T follicular helper cell (primary cell): ENCODE measurements at regions not wholly inside any gene's neighbourhood (a gene's known extent, or its start where the extent isn't known, plus 50 kb on each side); places are given as distances from the start of the nearest gene placed in this dataset.
"Not testable (repeated sequence)": the region's sequence is repeated elsewhere in the genome, so short reads cannot be mapped to it uniquely, and the experiment has no call there.

Experiments
- DNase-seq: peaks from one replicate; pipeline ENCODE4 v3.0.0-alpha.2; 2020; ENCODE audit warnings: low read depth

DNA sequence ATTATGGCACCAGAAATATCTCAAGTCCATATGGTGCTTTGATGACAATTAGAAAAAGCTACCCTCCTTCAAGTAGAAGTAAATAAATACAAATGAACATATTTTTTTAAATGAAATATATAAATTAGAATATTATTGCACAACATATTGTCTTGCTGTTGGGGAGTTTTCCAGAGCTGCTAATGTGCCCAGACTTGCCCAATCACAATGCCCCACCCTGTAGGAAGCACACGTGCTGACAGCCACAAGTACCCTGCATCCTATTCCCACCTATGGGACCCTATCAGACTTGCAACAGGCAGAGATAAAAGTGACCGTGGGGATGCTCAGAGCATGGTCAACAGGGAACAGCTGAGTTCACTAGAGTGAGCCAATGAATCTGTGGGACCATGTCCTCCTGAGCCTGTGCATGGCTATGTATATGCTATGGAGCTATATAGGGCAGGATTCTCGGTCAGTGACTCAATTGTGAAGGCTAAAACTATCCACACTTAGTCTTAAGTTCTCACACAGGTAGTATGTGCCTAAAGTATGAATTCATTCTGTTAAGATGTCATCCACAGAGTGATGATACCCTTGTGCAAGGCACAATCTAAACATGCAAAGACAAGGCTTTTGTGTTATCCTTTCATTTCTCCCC is 336.0 kb downstream of the HGF start:
- no peak for DNase-seq

DNA sequence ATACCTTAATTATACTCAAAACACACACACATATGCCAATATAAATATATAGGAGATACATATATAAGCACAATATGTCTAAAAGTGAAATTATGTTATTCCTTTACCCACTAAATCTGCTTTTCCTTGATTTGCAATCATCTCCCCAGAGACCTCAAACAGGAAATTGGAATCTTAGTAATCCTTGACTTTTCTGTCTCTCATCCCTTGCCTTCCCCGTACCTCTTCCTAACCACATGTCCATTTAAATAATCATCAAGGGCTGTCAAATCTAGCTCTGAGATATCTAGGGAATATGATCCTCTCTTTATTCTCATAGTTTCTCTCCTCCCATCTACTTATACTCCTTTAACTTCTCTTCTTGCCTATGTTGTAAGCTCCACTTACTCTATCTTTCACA is 336.6 kb downstream of the HGF start:
- DNase-seq, result no peak

DNA sequence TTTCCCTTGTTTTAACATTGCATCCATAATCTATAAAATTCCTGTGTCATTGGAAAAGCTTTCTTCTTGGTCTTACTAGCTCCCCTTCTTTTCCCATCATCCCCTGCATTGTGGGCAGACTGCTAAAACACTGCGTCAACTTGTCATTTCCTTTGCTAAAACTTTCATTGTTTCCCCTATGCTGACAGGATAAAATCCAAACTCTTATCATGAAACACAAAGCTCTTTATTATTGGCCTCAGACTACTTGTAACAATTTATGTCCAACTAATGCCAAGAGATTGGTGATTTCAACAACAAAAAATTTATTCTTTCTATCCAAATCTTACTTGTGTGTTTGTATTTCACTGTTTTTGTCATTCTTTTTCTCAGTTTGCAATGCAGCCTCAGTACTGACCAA is 339.1 kb downstream of the HGF start:
- DNase-seq, result no peak

DNA sequence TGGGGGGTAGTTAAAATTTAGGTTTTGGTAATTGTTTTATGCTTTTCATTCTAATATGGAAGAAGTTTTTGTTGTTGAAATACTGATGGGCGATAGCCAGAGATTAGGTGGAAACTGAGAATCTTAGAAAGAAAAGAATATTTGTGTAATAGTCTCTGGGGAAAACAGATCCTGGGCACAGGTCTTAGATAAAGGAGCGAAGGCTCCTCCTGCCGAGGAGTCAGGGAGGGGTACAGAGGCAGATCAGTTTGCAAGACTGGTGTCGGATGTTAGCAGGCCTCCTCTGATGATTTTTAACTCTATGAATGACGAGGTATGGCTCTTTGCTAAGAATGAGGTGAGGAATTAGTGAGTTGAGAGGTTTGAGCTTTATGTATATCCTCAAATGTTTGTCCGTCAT is 339.7 kb downstream of the HGF start:
- no peak for DNase-seq

DNA sequence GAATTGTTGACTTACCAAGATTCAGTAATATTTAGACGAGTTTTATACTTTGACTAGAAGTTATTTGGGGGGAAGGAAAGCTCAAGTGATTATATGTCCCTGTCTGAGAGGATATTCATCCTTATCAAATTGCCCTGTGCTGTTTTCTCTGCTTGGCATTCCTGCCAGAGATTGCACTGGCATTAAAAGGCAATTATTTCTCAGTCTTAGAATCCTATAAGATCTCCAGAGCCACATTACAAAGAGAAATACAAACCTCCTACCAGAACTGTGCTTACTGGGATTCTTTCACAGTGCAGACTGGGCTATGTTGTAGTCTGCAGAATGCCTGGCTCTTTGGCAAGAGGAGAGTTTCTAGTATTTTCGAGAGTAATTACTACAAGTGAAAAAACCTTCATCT is 342.4 kb downstream of the HGF start:
- DNase-seq, result no peak

DNA sequence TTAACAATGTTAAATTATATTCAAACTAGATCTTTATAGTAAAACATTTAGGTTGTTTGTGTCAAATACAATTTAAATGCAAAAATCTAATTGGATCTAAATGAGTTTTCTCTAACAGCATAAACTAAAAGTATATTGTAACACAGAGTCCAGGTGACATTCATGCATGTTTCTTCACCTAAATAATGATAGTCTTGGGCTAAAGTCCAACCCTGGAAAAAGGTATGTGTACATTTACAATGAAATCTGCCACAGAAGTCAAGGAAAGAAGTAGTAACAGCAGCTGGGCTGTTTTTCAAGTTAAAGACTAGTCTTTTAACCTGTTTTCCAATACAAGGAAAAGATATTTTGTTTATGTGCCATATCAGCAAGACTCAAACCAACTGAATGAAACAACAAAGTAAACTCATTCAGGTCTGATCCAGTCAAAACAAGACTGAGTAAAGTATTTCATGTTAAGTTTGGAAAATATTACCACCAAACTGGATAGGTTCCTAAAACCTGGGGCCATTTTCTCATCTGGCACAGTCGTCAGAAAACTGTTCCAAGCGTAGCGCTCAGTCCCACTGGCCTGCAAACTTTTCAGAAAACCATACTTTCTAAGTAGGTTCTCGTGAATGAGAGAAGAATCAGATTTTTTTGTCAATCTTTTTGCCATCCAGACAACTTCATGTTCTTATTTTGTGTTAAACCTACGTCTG is 349.2 kb downstream of the HGF start:
- no peak for DNase-seq

DNA sequence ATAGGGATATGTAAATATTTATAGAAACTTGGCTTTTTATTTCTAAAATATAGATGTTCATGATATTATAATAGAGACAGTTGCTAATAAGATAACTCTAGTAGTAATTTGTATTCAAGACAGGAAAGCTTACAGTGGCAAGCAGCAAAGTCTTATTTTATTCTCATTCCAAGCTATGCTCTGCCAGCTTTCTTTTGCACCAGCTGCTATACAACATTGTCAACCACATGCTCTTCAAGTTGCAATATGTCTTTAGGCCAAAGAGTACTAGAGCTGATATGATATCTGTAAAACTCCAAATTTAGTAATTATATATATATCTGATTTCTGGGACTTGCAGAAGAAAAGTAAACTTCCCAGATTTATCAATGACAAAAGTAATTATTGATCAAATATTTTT is 350.1 kb downstream of the HGF start:
- no peak for DNase-seq

DNA sequence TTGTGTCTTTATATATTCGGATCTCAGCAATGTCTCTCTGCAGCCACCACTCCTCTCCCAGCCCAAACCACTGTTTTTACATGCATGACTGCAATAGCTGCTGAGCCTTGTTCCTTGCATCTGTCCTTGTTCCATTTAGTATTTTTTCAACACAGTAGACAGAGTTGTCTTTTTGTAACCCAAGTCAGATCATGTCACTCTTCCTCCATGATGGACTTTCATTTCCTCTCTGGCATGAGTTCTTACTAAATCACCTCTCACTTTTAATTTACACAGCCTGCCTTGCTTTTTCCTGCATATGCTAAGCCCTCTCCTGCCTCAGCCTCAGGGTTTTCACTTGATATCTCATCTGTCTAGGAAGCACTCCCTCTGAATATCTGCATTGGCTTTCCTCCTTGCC is 353.2 kb downstream of the HGF start:
- no peak for DNase-seq

DNA sequence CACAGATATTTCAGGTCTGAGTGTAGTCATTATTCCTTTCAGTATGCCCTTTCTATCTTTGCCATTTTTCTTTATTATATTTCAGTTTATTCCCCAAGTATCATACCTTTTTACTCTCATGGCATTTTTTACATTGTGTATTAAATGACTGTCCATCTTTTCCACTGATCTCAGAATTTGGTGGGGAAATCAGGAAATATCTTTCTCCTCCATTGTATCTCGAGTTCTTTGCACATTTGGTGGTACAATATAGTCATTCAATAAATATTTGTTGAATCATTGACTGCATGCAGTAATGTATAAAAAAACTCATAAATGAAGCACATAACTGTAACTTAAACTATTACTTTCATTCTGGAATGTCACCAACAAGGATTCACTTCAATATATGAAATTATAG is 354.7 kb downstream of the HGF start:
- DNase-seq, result no peak

DNA sequence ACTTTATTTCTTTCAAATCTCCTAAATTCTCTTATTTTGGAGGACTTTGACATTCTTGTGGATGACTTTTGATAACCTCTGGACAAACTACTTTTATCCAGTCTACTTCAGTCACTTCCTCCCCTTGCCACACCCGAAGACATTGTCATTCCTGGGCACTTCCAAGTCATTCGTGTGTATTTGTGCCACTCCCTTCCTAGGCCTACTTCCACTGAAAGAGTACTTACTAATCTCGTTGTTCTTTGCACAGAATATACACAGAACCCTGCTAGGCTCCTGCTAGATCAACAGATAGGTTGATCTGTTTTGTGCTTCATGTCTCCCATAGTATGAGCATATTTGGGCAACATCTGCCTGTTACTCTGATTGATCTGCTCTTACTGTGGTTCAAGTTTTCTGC is 355.4 kb downstream of the HGF start:
- no peak for DNase-seq

DNA sequence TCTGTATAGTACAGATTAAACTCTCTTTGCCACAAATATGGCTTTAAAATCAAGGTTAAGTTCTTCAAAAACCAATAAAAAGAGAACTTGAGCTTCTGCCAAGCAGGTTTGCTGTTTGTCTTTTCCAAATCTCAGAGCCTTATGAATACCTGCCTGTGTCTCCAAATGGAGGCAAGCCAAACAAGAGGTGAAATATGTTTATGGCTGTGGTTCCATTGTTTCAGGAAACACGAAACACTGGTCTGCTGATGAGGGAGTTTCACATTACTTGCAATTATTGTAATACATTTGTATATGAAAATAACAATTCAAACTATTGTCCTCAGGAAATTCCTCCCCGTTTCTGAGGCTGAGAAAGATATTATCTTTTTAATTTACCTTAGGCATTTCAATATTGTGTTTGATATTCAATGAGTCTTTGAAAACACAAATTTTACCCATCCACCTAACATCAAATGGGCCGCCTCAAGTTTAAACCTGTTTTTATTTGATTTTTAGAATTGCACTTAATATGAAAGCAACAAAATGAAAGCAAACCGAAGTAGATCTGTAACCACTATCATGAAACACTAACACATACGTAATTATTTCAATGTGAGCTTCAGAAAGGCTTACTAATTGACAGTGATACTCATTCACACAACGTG is 359.3 kb downstream of the HGF start:
- DNase-seq, result no peak

DNA sequence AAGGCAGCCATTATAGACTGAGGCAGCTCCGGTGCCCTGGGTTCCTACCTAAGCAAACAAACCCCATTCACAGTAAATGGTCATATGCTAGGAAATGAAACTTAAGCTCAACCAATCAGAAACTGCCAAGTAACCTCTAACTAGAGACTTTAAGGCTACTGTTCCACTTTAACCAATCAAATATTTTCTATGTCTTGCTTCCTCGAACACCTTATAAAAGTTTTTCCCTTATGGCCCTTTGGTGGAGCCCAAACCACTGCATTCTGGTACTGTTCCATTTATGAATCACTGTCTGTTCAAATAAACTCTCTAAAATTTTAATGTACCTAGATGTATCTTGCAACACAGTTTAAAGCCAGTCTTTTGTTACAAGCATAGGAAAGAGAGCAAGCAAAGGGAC is 361.1 kb downstream of the HGF start:
- no peak for DNase-seq

DNA sequence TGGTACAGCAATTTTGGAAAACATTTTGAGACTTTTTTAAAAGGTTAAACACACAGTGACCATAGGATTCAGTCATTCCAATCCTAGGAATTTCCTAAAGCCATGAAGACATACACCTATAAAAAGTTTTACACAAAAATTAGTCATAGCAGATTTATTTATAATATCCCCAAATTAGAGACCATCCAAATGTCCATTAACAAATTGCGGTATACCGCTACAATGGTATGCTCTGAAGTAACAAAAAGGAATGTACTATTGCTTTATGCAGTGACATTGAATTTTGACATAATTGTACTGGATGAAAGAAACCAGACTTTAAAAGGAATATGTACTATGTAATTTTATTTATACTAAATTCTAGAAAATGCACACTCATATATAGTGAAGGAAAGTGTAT is 362.8 kb downstream of the HGF start:
- no peak for DNase-seq

DNA sequence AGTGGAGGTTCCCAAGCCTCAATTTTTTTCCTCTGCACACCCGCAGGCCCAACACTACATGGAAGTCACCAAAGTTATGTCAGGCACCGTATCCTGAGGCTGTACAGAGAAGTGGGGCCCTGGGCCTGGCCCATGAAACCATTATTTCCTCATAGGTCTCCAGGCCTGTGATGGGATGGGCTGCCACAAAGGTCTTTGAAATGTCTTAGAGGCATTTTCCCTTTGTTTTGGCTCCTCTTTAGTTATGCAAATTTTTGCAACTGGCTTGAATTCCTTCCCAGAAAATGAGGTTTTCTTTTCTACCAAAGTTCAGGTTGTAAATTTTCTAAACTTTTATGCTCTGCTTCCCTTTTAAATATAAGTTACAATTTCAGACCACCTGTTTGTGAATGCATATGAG is 365.2 kb downstream of the HGF start:
- no peak for DNase-seq

DNA sequence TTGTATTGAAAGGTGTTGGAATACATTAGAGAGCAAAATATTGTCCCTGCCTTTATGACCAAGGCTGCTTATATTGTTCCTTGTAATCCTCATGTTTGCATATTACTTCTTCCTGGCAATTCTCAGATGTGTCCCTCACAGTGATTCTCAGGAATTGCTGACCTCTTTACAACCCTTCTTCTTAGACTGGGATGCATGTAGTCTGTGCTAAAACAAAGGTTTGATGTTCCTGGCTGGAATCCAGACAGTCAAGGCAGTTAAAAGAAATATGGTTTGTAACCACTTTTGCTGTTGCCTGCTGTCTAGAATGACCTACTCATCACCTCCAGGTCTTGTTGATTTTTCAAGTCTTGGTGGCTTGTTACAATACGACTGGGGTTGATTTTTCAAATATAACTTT is 367.6 kb downstream of the HGF start:
- no peak for DNase-seq

DNA sequence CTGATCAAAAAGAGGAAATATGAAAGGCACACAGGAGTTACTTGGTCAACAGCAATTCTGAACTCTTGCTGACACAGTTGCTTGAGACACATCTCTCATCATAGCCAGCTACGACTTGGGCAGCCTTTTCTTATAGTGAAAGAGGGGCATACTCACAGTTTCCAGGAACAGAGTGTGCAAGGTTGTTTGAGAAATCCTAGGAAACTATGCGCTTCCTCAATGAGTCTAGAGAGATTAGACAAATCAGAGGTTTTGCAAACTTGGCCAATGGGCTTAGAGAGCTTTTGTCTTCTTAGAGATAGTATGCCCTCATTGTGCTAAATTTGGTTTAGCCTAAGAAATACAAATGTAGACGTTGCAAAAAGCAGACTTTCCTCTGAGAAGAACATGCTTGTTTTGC is 370.4 kb downstream of the HGF start:
- DNase-seq, result no peak

DNA sequence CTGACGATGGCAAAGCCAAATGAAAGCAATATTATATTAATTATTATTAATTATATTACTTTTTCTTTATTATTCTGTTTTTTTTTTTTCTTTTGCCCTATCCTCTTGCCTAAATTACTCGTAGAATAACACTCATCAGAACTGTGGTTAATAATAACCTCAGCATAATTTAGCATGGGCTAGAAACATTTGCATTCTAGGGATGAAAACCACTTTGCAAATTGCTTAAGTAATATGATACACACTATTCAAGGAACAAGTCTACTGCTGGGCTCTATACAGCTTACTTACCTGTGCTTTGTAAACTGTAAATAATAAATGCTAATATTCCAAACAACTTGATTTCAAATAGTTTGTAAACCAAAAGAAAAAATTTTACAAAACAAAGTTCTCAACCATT is 375.8 kb downstream of the HGF start:
- no peak for DNase-seq

DNA sequence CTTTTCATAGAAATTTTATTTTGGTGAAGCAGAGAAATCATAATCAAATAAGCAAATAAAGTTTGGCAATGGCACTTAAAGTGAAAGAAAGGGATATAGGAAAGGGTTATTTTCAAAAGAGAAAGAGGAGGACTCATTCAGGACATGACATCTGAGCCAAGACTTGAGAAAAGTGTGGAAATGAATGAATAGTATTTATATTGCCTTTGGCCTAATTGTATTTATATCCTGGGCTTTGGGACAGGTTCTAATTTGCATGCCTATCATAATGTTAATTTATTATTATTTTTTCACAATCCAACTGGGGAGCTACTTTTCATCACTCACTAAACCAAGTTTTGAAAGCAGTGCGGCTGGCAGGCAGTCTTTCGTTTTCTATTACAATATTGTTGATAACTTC is 376.8 kb downstream of the HGF start:
- no peak for DNase-seq

DNA sequence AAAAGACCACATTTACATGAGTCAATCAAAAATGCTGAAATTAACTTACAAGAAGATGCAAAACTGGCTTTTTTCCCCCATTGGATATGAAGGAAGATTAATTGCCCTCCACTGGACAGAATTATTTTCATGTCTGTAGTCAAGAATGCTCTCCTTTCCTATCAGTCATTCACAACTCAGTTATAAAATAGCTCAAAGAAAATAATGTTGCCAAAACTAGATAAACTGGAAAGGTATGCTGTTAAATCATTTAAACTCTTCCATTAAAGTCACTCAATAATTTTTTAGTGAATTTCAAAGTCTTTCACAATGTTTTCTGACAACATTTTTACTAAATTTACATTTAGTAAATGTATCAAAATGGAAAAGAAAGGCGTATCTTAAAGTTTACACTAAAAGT is 384.5 kb downstream of the HGF start:
- no peak for DNase-seq

DNA sequence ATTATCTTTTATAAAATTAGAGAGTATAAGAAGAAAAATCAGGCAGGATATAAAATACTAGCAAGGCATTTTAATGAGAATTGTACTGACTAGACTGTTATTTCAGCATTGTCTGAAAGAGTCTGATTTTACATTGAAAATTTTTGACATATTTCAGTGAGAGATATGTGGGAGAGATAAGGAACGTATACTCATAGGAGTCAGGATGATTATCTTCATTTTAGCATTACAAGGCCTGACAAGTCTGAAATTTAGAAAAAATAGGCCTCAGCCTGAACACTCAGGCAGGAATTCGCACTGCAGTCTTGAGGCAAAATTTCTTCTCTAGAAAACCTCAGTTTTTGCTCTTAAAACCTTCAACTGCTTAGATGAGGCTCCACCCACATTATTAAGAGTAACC is 386.0 kb downstream of the HGF start:
- no peak for DNase-seq

DNA sequence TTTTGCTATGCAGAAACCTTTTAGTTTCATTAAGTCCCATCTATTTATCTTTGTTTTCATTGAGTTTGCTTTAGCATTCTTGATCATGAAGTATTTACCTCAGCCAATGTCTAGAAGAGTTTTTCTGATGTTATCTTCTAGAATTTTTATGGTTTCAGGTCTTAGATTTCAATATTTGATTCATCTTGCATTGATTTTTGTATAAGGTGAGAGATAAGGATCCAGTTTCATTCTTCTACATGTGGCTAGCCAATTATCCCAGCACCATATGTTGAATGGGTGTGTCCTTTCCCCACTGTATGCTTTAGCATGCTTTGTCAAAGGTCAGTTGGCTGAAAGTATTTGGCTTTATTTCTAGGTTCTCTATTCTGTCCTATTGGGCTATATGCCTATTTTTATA is 395.2 kb downstream of the HGF start:
- not testable (repeated sequence) for DNase-seq

DNA sequence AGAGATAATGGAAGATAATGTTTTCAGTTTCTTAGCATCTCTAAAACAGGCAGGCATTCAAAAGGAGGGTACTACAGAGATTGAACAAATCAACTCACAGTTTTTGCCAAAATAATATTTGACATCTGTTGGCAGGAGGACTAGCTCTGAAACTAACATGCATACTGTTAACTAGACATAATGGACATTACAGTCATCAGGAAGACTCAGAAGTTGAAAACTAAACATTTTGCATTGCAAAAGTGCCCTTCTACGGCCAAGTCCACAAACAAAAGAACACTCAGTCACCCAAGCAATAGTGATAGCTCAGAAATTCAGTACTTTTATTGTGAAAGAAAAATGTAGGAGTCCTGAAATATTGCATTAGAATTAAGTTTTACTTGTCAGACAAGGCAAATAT is 399.0 kb downstream of the HGF start:
- no peak for DNase-seq

DNA sequence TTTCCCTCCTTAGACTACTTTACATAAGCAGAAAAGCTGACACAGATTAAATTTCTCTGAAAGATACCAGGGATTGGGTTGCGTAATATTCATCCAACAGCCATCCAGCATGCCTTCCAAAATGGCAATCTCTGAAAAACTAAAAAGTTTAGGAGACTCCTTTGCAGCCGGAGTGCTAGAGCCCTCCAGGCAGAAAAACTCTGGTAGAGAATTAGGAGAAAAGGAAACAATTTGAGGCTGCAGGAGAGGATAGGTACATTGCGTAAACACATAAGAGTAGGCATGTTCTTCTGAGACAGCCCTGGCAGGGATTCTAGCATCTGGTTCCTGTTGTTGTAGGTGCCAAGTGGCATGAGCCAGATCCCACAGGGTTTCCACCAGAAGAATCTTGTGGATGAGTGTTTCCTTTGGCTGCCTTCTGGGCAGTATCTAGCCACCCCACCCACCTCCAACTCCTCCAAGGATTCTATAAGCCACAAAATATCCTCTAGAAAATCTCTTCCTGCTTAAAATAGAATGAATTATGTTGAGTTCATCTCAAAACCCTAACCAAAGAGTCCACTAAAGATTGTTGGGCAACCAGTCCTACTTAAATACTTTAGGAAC is 402.4 kb downstream of the HGF start:
- DNase-seq, result no peak
